Suppressor macrophage treated with lipopolysaccharide for 4 hours (primary cell): ENCODE measurements at regions not wholly inside any gene's neighbourhood (a gene's known extent, or its start where the extent isn't known, plus 50 kb on each side); places are given as distances from the start of the nearest gene placed in this dataset.
A peak's percentile ranks its signal among the peaks of the same experiment; 100 is the strongest.

Experiments used
- DNase-seq: peaks from one replicate; pipeline ENCODE4 v3.0.0-alpha.2; 2020

DNA sequence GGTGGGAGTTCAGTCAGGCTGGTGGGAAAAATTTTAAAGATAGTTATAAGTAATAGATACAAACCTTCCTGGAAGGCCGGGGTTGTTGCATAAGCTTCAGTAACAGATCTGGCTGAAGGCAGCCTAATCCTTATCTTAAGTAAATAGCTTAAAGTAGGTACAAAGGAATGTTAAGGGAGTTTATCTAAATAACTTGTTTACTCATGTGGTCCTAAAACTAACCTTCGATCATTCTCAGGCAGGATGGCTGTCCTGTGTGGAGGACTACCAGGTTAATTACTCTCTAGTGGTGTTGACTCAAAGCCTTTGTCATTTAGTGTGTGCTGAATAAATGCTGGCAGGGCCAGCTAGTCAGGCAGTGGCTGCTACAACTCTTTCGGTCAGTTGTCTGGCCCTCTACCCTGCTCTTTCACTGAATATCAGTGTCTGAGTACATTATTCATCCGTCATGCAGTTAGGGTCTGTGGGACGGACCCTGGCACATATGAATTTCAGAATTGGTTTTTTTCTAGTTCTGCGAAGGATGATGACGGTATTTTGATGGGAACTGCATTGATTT is 131.6 kb upstream of the TAB2 start:
- DNase-seq: no peak

GRCh38 chr6:149186873-149187272 is 130.6 kb upstream of the TAB2 start:
- DNase-seq: no peak

- DNase-seq: peak; percentile 55
Observed at GRCh38 chr6:149190224-149190831, 127.2 kb upstream of the TAB2 start.

DNA sequence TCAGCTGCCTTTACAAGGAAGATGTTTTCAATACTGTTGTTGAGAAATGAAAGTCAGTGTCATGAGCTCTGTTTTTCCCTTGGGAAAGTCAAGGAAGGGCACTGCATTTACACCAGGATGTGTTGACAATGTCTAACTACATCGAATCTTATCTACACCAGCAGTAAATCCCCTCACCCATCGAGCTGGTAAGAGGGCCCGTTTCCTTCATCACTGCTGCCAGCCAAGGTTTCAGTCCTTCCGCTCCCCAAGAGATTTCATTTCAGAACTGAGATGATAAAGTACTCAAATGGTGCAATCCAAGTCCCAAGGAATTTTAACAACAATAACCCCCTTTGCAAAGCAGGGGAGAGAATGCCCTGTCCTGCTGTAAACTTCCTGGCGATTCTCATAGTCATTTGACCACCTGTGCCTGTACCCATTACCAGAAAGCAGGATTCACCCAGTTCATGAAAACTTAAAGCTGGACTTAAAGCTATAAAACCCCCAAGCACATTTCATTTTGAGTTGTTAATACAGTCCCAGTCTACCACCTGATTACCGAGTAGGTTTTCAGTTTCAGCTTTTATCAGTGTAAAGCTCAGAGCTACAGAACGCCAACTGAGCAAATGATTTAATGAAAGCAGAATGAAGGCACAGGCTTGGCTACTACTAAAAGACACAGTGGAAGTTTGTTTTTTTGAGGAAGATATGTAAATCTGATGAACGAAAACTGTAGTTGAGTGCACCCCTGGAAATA is 122.5 kb upstream of the TAB2 start:
- no peak for DNase-seq

DNA sequence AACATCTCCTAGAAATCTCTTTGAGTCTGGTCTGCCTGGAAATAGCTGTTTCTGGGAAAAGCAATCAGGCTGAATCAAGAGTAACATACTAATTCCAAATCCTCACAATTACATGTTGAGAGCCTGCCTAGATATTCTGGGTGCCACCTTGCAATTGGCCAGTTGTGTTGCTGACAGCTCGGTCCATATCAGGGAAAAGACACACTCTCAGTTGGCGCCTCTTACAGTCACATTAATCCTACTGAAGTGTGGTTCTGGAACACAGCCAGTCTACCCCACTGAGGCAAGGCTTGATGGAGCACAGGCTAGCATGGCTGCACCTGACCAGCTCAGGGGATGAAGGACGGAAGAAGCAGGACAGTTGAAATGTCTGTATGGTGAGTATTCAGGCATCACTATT is 121.4 kb upstream of the TAB2 start:
- no peak for DNase-seq

- no peak for DNase-seq
Observed at GRCh38 chr6:149197482-149197881, 120.0 kb upstream of the TAB2 start.

DNA sequence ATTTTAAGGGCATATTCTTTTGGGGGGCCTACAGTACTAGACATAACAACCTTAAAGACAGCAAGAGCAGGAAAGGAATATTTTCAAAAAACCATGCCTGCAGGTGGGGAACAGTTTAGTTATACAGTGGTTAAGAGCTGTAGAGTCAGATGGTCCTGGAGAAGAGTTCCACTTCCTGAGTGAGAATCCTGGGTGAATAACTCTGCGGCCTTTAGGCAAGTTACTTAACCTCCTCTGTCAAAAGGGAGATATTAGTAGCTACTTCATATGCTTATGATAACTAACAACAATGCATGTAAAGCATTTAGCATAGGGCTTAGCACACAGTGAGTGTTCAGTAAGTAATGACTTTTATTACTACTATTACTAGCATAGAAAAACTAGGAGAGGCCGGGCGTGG is 119.2 kb upstream of the TAB2 start:
- DNase-seq: no peak

- DNase-seq: no peak
Observed at GRCh38 chr6:149200282-149200945, 117.1 kb upstream of the TAB2 start.

DNA sequence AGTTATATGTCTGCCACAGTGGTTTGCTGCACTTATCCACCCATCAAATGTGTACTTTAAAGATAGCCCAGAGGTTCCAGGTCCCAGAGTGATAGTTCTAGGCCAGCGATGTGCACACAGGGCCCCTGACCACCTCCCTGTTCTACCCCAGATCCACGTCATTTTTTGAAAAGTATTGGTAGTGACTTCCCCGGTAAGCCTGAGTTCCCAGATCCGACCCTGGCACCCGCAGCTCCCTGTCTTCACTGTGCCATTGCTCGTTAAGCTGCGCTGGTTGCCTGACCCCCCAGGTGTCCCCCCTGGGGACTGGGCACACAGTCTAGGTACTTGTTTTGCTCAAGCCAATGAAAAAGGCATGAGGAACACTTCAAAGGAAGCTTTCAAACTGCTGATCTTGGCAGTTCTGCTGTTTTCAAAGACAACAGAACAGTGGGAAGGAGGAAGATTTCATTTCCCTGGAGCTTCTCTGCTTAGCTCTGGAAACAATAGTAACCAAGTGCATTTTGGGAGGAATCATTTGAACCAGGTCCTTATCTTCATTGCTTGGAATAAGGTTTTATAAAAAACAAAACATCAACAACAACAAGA is 116.3 kb upstream of the TAB2 start:
- DNase-seq: no peak

DNA sequence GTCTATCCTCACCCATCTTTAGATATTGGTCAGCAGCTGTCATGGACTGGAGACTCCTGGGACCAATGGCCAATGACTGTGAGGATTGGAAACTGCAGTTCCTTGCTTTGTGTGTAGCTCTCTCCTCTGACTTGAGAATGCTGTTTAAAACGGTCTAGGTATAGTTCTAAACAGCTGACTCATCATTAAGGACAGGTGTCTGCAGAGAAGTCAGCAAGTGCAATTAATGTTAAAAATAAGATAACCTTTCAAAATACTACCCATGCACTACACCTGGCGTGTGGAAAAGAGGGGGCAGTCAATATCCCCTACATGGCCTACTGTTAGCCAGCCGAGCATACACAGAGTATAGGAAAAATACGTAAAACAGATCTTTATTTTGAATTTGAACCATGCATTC is 115.4 kb upstream of the TAB2 start:
- no peak for DNase-seq

DNA sequence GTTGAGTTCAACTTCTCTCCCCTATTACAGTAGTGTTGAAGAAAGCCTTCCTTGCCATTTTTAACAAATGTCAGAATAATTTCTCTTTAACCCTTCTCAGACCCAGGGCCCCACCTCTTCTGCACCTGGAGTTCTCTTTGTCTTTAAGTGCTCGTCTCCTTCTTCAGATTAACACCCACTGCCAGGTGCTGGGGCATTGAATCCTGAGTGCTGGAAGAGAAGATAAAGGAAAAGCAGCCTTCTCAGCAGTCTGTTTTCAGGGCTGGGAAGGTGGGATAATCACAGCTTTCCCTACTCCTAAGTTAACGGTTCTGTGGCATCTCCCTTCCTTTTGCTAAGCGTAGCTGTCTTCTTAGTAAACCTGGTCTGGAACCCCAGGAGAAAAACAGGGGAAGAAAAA is 114.6 kb upstream of the TAB2 start:
- DNase-seq: no peak

DNA sequence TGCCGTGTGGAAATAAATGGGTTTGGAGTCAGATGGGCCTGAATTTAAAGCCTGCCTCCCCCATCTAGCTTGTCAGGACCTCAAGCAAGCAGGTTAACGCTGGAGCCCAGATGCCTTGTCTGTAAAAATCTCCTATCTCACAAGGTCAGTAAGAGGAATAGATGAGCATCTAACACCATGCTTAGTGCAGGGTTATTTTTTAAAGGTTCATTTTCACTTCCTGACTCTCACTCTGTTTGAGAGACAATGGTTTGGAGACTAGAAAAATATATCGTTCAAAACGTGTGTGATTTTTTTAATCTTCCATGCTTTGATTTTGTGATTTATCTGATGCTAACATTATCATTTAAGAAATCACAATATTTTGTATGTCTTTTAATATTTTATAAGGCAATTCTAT is 114.0 kb upstream of the TAB2 start:
- no peak for DNase-seq

DNA sequence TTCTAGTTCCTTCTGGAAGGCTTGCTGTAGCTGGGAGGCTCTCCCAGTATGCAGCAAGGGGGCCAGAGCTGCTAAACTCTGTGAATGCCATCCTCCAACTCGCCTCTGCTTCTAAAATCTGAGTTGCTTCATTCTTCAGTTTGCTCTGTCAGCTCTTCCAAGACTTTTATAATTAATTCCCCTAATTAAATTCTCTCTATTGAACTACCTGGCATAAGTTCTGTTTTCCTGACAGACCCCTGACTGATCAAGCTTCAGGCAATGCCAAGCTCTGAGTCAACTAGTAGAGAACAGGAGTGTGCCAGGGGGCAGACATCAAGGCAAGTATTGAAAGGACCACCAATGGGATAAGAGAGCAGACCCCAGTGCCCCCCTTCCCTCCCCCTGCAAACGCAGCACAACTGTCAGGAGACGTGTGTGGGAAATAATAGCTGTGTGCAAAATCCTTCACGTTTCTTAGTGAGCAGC is 109.3 kb upstream of the TAB2 start:
- DNase-seq: no peak

GRCh38 chr6:149209871-149210775 is 107.4 kb upstream of the TAB2 start:
- peak; percentile 52 for DNase-seq

- peak; percentile 76 for DNase-seq
Observed at GRCh38 chr6:149211046-149211571, 106.4 kb upstream of the TAB2 start.

GRCh38 chr6:149212206-149212605 is 105.3 kb upstream of the TAB2 start:
- no peak for DNase-seq

- peak; percentile 74 for DNase-seq
Observed at GRCh38 chr6:149212892-149213801, 104.4 kb upstream of the TAB2 start.

GRCh38 chr6:149213829-149214228 is 103.7 kb upstream of the TAB2 start:
- DNase-seq: no peak

DNA sequence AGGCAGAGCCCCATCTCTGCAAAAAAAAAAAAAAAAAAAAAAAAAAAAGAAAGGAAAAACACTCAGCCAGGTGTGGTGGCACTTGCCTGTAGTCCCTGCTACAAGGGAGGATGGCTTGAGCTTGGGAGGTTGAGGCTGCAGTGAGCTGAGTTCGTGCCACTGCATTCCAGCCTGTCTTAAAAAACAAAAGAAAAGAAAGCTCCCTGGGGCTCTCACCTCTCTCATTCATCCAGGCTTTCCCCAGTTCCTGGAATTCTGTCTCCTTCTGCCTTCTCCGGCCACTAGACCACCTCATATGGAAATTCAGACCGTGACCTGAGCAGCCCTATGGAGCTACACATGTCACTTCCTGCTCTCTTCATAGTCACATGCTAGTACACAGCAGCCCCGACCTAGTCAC is 101.1 kb upstream of the TAB2 start:
- DNase-seq: no peak

GRCh38 chr6:149217466-149217888 is 100.0 kb upstream of the TAB2 start:
- no peak for DNase-seq

GRCh38 chr6:149218471-149218870 is 99.0 kb upstream of the TAB2 start:
- no peak for DNase-seq
